BLaER1 treated with 17β-estradiol and CSF1 and Interleukin-3, amounts not matched to agents 10 nM and 100 nM (cell line): ENCODE measurements at regions not wholly inside any gene's neighbourhood (a gene's known extent, or its start where the extent isn't known, plus 50 kb on each side); places are given as distances from the start of the nearest gene placed in this dataset.

Experiments used
- H3K27ac ChIP-seq, 11 experiments: shearing (Covaris generic); formaldehyde crosslinking; 2 replicates each; pipeline ENCODE4 v1.8.1; 2022
- H3K27me3 ChIP-seq, 11 experiments: shearing (Covaris generic); formaldehyde crosslinking; 2 replicates each; pipeline ENCODE4 v1.8.1; 2022
- H3K36me3 ChIP-seq, 11 experiments: shearing (Covaris generic); formaldehyde crosslinking; 2 replicates each; pipeline ENCODE4 v1.8.1; 2022
- H3K4me1 ChIP-seq, 10 experiments: shearing (Covaris generic); formaldehyde crosslinking; 2 replicates each; pipeline ENCODE4 v1.8.1; 2022
- H3K4me2 ChIP-seq, 11 experiments: shearing (Covaris generic); formaldehyde crosslinking; 2 replicates each; pipeline ENCODE4 v1.8.1; 2022
- H3K4me3 ChIP-seq, 10 experiments: shearing (Covaris generic); formaldehyde crosslinking; 2 replicates each; pipeline ENCODE4 v1.8.1; 2022
- H3K9ac ChIP-seq, 11 experiments: shearing (Covaris generic); formaldehyde crosslinking; 2 replicates each; pipeline ENCODE4 v1.8.1; 2022
- H3K9me3 ChIP-seq, 11 experiments: shearing (Covaris generic); formaldehyde crosslinking; replicated peaks in 1 of 11; 2 replicates each; pipeline ENCODE4 v1.8.1; 2022
- H4K20me1 ChIP-seq, 11 experiments: shearing (Covaris generic); formaldehyde crosslinking; 2 replicates each; pipeline ENCODE4 v1.8.1; 2022
- Cebpa-rat ChIP-seq, 11 experiments: shearing (Covaris generic); IDR thresholded peaks; 2 replicates each; pipeline ENCODE4 v1.8.1; 2022

DNA sequence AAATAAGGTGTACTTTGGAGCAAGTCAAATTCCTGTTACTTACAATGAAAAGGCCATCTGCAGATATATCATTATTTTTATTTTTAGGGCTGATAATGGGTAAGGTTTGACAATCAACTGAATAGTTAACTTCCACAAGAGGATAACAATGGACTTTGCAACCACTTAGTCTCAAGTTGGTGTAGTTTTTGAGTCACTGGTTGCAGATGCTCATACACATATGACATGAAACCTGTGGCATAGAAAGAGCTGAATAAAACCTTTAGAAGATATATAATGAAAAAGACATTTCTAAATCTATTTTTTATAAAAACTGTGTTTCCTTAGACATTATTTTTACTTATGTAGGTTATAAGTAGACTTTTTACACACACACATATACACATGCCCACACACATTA lies 2110.9 kb downstream of the PCDH7 start:
- Histone ChIP-seq H3K36me3 (no peaks in the 10 kb centered on the region), H3K9me3 (peaks cover 17 to 27% (median 20%) of the 10 kb centered on the region in 11 experiments), H3K4me1 (no peaks in the 10 kb centered on the region), H3K4me2 (no peak overlapping the region), H3K27ac (no peak overlapping the region), H4K20me1 (no peaks in the 10 kb centered on the region), H3K9ac (no peak overlapping the region), H3K4me3 (no peak overlapping the region), H3K27me3 (no peaks in the 10 kb centered on the region)
- TF ChIP-seq Cebpa-rat (IDR thresholded peaks at IDR 0.05) = no peak

DNA sequence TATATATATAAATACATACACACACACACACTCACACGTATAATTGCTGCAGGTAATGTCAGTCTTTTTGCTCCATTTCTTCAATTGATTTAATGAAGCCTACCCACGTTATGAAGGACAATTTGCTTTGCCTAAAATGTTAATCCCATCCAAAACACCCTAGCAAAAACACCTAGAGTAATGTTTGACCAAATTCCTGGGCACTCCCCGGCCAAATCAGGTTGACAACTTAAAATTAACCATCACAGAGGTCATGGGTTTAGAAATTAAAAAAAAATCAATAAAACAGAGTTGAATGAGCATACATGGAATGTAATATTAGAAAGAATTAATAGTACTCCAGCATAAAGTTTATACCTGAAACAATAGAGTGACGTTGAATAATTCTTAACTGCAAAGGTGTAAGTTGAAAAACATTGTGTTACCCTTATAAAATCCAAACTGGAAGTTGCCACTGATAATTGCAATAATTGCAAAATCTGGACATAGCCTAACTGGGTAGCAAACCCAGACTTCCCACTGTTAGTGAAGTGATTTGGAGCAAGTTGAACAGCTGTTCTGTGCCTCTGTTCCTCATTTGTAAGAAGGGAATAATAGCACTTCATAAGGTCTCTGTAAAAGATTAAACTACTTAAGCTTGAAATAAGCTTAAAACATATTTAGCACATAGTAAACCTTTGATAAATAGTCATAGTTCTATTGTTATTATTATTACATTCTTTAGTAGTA lies 2120.5 kb downstream of the PCDH7 start:
- Histone ChIP-seq H3K36me3 (no peaks in the 10 kb centered on the region), H3K9me3 (no peaks in the 10 kb centered on the region), H4K20me1 (no peaks in the 10 kb centered on the region), H3K27ac (no peak overlapping the region), H3K27me3 (no peaks in the 10 kb centered on the region), H3K9ac (no peak overlapping the region), H3K4me1 (no peaks in the 10 kb centered on the region), H3K4me2 (no peak overlapping the region), H3K4me3 (no peak overlapping the region)
- TF ChIP-seq Cebpa-rat (IDR thresholded peaks at IDR 0.05) = no peak

DNA sequence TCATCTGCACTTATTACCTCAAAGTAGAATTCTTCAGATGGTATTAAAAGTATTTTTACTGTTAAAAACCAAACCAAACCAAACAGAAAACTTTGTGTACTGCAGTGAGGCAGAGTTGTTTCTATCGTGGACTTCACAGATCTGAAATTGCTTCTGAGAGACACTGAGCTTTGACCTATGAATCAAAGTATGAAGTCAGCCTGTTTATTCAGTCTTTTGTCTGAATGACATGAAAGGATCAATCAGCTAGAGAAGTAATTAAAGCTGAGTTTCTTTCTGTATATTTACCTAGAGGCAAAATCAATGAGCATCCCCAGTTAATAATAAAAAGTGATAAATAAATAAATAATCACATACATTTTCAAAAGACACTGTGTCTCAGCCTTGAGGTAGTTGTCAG lies 2121.0 kb downstream of the PCDH7 start:
- no peaks in the 10 kb centered on the region for H4K20me1 ChIP-seq
- H3K36me3 ChIP-seq = no peaks in the 10 kb centered on the region
- no peaks in the 10 kb centered on the region for H3K4me1 ChIP-seq
- H3K27ac ChIP-seq = no peak overlapping the region
- no peak overlapping the region for H3K4me2 ChIP-seq
- no peaks in the 10 kb centered on the region for H3K27me3 ChIP-seq
- H3K9ac ChIP-seq = no peak overlapping the region
- H3K4me3 ChIP-seq = no peak overlapping the region
- TF ChIP-seq Cebpa-rat (IDR thresholded peaks at IDR 0.05) = no peak
- H3K9me3 ChIP-seq = no peaks in the 10 kb centered on the region

DNA sequence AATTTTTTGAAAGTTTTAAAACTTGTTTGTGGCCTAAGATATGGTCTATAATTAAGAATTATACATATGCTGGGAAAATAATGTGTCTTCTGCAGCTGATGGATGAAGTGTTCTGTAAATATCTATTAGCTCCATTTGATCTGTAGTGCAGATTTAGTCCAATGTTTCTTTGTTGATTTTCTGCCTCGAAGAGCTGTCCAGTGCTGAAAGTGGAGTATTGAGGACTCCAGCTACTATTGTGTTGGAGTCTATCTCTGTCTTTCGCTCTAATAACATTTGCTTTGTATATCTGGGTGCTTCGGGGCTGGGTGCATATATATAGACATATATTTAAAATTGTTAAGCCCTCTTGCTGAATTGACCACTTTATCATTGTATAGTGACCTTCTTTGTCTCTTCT lies 2127.3 kb downstream of the PCDH7 start:
- no peak for TF ChIP-seq Cebpa-rat (IDR thresholded peaks at IDR 0.05)
- Histone ChIP-seq H4K20me1 (no peaks in the 10 kb centered on the region), H3K4me1 (peaks cover 0 to 4% (median 0%) of the 10 kb centered on the region in 10 experiments; a peak in 1 of 20 replicates), H3K9me3 (no peaks in the 10 kb centered on the region), H3K27ac (no peak overlapping the region), H3K4me2 (no peak overlapping the region), H3K36me3 (no peaks in the 10 kb centered on the region), H3K9ac (no peak overlapping the region), H3K4me3 (no peak overlapping the region), H3K27me3 (no peaks in the 10 kb centered on the region)

DNA sequence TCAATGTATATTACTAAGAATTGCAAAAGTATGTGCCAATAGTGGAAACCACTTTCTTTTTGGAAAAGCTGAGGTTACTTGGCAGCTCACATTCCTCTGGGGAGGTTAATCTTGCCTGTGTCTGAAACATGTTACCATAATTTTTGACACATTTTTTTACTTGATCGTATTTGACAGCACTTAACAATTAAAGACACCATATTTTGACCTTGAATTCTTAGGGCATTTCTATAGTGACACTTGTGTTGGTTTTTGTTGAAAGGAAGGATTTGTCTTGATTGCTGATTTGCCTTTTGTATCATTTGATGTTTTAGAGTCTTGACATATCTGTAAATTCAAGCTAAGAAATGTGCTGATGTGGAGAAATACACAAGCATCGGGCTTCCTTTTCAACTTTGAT lies 2135.5 kb downstream of the PCDH7 start:
- no peak overlapping the region for H3K4me3 ChIP-seq
- no peak for TF ChIP-seq Cebpa-rat (IDR thresholded peaks at IDR 0.05)
- no peak overlapping the region for H3K27ac ChIP-seq
- peaks cover 0 to 4% (median 0%) of the 10 kb centered on the region in 10 experiments; a peak in 3 of 20 replicates for H3K4me1 ChIP-seq
- no peaks in the 10 kb centered on the region for H3K36me3 ChIP-seq
- no peaks in the 10 kb centered on the region for H4K20me1 ChIP-seq
- no peak overlapping the region for H3K4me2 ChIP-seq
- H3K27me3 ChIP-seq = no peaks in the 10 kb centered on the region
- peaks cover 0 to 7% (median 0%) of the 10 kb centered on the region in 11 experiments; a peak in 1 of 22 replicates for H3K9me3 ChIP-seq
- H3K9ac ChIP-seq = no peak overlapping the region

DNA sequence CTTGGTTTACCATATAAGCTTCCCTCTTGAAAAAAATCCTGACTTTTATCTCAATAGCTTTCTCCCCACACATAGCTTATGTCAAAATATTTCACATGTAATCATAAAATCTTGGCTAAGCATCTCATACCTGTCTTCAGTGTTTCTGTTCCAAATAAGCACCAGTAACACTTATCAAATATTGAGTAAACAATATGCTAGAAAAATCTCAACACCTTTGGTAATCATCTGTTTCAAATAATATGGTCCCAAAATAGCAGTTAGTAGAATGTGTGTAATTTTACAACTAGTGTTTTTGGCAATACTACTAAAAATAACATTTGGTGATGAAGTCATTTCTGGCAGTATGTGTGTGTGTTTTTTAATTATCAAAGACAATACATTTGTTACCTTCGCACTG lies 2138.2 kb downstream of the PCDH7 start:
- Histone ChIP-seq H3K27me3 (no peaks in the 10 kb centered on the region), H3K4me3 (no peak overlapping the region), H3K9me3 (peaks cover 0 to 7% (median 0%) of the 10 kb centered on the region in 11 experiments; a peak in 1 of 22 replicates), H3K4me2 (no peak overlapping the region), H3K27ac (no peak overlapping the region), H3K9ac (no peak overlapping the region), H3K4me1 (peaks cover 0 to 4% (median 0%) of the 10 kb centered on the region in 10 experiments; a peak in 2 of 20 replicates), H3K36me3 (no peaks in the 10 kb centered on the region), H4K20me1 (no peaks in the 10 kb centered on the region)
- no peak for TF ChIP-seq Cebpa-rat (IDR thresholded peaks at IDR 0.05)

DNA sequence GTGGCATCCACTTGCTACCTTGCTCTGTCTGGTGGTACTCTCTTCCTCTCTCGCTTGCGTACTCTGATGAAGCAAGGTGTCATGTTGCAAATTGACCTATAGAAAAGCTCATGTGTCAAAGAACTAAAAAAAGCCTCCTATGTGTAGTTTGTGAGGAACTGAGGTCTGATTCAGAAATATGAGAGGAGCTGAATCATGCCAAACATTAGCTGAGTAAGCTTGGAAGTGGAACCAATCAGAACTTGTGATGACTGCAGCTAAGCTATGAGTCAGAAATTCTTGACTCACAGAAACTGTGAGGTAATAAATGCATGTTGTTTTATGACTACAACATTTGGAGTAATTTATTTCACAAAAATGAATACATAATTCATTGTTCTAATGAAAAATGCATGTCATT lies 2138.8 kb downstream of the PCDH7 start:
- Histone ChIP-seq H3K4me1 (peaks cover 0 to 4% (median 0%) of the 10 kb centered on the region in 10 experiments; a peak in 2 of 20 replicates), H3K27ac (no peak overlapping the region), H3K4me2 (no peak overlapping the region), H4K20me1 (no peaks in the 10 kb centered on the region), H3K36me3 (no peaks in the 10 kb centered on the region), H3K9me3 (peaks cover 0 to 7% (median 0%) of the 10 kb centered on the region in 11 experiments; a peak in 1 of 22 replicates), H3K27me3 (no peaks in the 10 kb centered on the region), H3K9ac (no peak overlapping the region), H3K4me3 (no peak overlapping the region)
- no peak for TF ChIP-seq Cebpa-rat (IDR thresholded peaks at IDR 0.05)

DNA sequence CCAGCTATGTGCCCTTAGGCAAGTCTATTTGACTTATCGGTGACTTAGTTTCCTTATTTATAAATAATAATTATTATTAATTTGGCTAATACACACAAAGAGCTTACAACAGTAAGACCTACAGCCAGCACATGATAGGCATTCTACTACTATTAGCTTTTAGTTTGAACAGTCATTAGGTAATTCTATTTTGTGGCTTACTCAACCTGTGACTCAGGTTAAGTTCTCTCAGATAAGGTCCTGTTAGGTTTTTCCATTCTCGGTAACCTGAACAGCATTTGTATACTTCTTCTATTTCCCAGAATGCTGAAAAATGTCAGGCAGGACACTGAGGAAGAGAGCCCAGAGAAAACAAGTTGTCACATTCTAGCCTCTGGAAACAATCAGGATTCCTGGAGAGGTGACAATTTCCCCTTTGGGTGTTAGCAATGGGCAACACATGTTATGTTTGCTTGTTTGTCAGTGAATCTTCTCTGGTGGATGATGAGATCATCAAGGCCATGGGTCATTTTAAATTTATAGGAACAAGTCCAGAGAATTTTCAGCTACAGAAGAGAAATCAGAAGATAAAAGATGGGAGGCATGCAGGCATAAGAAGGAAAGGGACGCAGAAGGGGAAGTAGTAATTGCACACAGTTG lies 2144.7 kb downstream of the PCDH7 start:
- no peak overlapping the region for H3K4me3 ChIP-seq
- no peak overlapping the region for H3K9ac ChIP-seq
- no peaks in the 10 kb centered on the region for H3K27me3 ChIP-seq
- H3K36me3 ChIP-seq = no peaks in the 10 kb centered on the region
- no peak overlapping the region for H3K27ac ChIP-seq
- TF ChIP-seq Cebpa-rat (IDR thresholded peaks at IDR 0.05) = no peak
- no peaks in the 10 kb centered on the region for H3K9me3 ChIP-seq
- peaks cover 0 to 9% (median 0%) of the 10 kb centered on the region in 10 experiments; a peak in 2 of 20 replicates for H3K4me1 ChIP-seq
- H3K4me2 ChIP-seq = no peak overlapping the region
- H4K20me1 ChIP-seq = no peaks in the 10 kb centered on the region

DNA sequence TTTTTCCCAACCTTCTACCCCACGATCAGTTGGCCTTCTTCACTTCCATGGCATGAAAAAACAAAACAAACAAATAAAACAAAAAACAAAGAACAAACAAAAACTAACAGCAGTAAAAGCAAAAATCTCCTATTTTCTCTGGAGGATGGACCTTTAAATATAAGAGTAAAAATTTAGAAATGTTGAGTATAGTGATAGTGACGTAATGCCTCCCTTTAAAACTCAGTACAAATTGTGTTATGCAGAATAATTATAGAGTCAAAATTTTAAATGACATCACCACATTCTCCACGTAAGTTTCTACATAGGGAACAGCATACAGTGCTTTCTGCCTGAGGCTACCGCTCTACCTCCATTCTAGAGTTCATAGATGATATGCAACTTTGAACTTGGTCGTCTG lies 2156.4 kb downstream of the PCDH7 start:
- Histone ChIP-seq H3K9me3 (no peaks in the 10 kb centered on the region), H3K4me3 (no peak overlapping the region), H3K27ac (no peak overlapping the region), H3K27me3 (no peaks in the 10 kb centered on the region), H3K36me3 (no peaks in the 10 kb centered on the region), H3K4me1 (0 out of 20 replicates have a peak, but pooled peaks cover 0 to 6% (median 0%) of the 10 kb centered on the region in 10 experiments), H3K4me2 (no peak overlapping the region), H4K20me1 (no peaks in the 10 kb centered on the region), H3K9ac (no peak overlapping the region)
- TF ChIP-seq Cebpa-rat (IDR thresholded peaks at IDR 0.05) = no peak

DNA sequence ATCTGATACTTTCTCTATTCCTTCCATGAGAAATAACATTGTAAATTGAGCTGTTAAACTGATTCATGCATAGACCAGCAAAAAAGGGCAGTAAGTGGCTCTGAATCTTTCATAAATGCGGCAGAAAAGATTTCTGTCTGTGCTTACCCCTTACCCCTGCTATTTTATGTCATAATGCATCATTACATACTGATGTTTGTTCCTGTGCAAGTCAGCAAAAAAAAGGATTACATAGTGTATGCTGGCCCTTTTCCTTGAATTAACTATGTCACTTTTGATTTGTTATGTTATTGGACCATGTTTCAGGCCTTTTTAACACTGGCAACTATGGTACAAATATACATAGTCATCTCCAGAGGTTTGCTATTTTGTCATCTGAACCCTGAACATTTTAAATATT lies 2159.7 kb downstream of the PCDH7 start:
- no peak for TF ChIP-seq Cebpa-rat (IDR thresholded peaks at IDR 0.05)
- Histone ChIP-seq H3K4me1 (0 out of 20 replicates have a peak, but pooled peaks cover 0 to 6% (median 0%) of the 10 kb centered on the region in 10 experiments), H4K20me1 (no peaks in the 10 kb centered on the region), H3K9me3 (no peaks in the 10 kb centered on the region), H3K4me3 (no peak overlapping the region), H3K4me2 (no peak overlapping the region), H3K27me3 (no peaks in the 10 kb centered on the region), H3K27ac (no peak overlapping the region), H3K9ac (no peak overlapping the region), H3K36me3 (no peaks in the 10 kb centered on the region)
